ENCODE measurements at regions not wholly inside any gene's neighbourhood (a gene's known extent, or its start where the extent isn't known, plus 50 kb on each side); places are given as distances from the start of the nearest gene placed in this dataset.

GRCh38 chr13:88142653-88143052 is 471.5 kb downstream of the SLITRK5 start:
- no peak for DNase-seq
- H3K9me3 Mint-ChIP-seq: no peaks in the 10 kb centered on the region
- ChIA-PET CTCF (no interaction called here), POLR2A (no interaction called here)
- H3K36me3 Mint-ChIP-seq (ENCODE audit: low read depth): no peaks in the 10 kb centered on the region
- intact Hi-C loops (cut with micrococcal nuclease): no loop called here
- H3K4me1 Mint-ChIP-seq: no peaks in the 10 kb centered on the region
- no peak overlapping the region for H3K27ac Mint-ChIP-seq
- H3K27me3 Mint-ChIP-seq: no peaks in the 10 kb centered on the region
- no peak overlapping the region for H3K4me3 Mint-ChIP-seq
- ATAC-seq (ENCODE audit: low read depth): no peak
- TF ChIP-seq CTCF (IDR thresholded peaks at IDR 0.05): no peak

- no peaks in the 10 kb centered on the region for H3K9me3 Mint-ChIP-seq
- no peak for TF ChIP-seq CTCF (IDR thresholded peaks at IDR 0.05)
- H3K4me3 Mint-ChIP-seq: no peak overlapping the region
- H3K27ac Mint-ChIP-seq: no peak overlapping the region
- intact Hi-C loops (cut with micrococcal nuclease): no loop called here
- DNase-seq (no peak), ATAC-seq (ENCODE audit: low read depth) (no peak)
- no peaks in the 10 kb centered on the region for H3K36me3 Mint-ChIP-seq (ENCODE audit: low read depth)
- no peaks in the 10 kb centered on the region for H3K4me1 Mint-ChIP-seq
- ChIA-PET POLR2A (no interaction called here), CTCF (no interaction called here)
- H3K27me3 Mint-ChIP-seq: no peaks in the 10 kb centered on the region
Observed at GRCh38 chr13:88144580-88144979, 473.4 kb downstream of the SLITRK5 start.

- Mint-ChIP-seq H3K27ac (no peak overlapping the region), H3K9me3 (no peaks in the 10 kb centered on the region), H3K36me3 (ENCODE audit: low read depth) (no peaks in the 10 kb centered on the region), H3K27me3 (no peaks in the 10 kb centered on the region), H3K4me1 (no peaks in the 10 kb centered on the region), H3K4me3 (no peak overlapping the region)
- POLR2A ChIA-PET: no interaction called here
- no peak for TF ChIP-seq CTCF (IDR thresholded peaks at IDR 0.05)
- intact Hi-C loops (cut with micrococcal nuclease): no loop called here
- CTCF ChIA-PET: no interaction called here
- no peak for ATAC-seq (ENCODE audit: low read depth)
- no peak for DNase-seq
Observed at GRCh38 chr13:88153353-88153752, 482.2 kb downstream of the SLITRK5 start.

DNA sequence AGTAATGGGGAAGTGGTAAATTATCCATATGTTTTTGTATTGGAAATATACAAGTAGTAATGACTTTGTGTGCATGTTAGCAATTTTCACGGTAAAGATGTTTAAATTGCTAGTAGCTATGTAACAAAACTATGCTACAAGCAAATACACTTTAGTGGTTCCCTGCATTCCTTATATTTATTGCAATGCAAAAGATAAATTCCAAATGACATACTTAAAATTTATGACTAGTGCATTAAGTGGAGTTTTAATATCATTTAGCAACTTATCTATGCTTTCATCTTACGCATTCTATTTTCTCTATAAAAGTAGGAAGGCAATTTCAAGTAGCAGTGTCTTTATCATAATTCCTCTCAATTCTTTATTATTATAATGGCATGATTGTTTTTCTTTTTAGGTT is 482.8 kb downstream of the SLITRK5 start:
- Mint-ChIP-seq H3K4me1 (no peaks in the 10 kb centered on the region), H3K9me3 (no peaks in the 10 kb centered on the region), H3K36me3 (ENCODE audit: low read depth) (no peaks in the 10 kb centered on the region), H3K27me3 (no peaks in the 10 kb centered on the region), H3K27ac (no peak overlapping the region), H3K4me3 (no peak overlapping the region)
- intact Hi-C loops (cut with micrococcal nuclease): no loop called here
- no peak for DNase-seq
- no peak for ATAC-seq (ENCODE audit: low read depth)
- POLR2A ChIA-PET: no interaction called here
- CTCF ChIA-PET: no interaction called here
- no peak for TF ChIP-seq CTCF (IDR thresholded peaks at IDR 0.05)

GRCh38 chr13:88162076-88162702 is 491.0 kb downstream of the SLITRK5 start:
- ATAC-seq (ENCODE audit: low read depth) (no peak), DNase-seq (no peak)
- no peak for TF ChIP-seq CTCF (IDR thresholded peaks at IDR 0.05)
- ChIA-PET POLR2A (no interaction called here), CTCF (no interaction called here)
- Mint-ChIP-seq H3K36me3 (ENCODE audit: low read depth) (no peaks in the 10 kb centered on the region), H3K9me3 (peaks cover 2% of the 10 kb centered on the region), H3K27me3 (no peaks in the 10 kb centered on the region), H3K4me1 (no peaks in the 10 kb centered on the region), H3K4me3 (no peak overlapping the region), H3K27ac (no peak overlapping the region)
- intact Hi-C loops (cut with micrococcal nuclease): no loop called here
